ENCODE measurements at regions not wholly inside any gene's neighbourhood (a gene's known extent, or its start where the extent isn't known, plus 50 kb on each side); places are given as distances from the start of the nearest gene placed in this dataset.
"Not testable (repeated sequence)": the region's sequence is repeated elsewhere in the genome, so short reads cannot be mapped to it uniquely, and the experiment has no call there.

- DNase-seq, result no peak
Measured at GRCh38 chr5:157955541-157956172, 96.7 kb upstream of the CLINT1 start.

DNA sequence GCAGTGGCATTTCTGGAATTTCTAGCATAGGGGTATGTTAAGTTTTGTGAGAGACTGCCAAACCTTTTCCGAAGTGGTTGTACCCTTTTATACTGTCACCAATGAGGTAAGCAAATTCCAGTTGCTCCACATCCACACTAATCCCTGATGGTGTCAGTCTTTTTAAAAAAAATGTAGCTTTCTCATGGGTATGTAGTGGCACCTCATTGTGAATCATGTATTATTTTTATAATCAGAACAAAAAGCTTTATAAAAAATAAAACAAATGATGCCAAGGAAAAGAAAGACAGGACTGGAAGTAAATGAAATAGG, 93.4 kb upstream of the CLINT1 start:
- DNase-seq, result no peak

GRCh38 chr5:157951673-157952373, 92.9 kb upstream of the CLINT1 start:
- no peak for DNase-seq

DNA sequence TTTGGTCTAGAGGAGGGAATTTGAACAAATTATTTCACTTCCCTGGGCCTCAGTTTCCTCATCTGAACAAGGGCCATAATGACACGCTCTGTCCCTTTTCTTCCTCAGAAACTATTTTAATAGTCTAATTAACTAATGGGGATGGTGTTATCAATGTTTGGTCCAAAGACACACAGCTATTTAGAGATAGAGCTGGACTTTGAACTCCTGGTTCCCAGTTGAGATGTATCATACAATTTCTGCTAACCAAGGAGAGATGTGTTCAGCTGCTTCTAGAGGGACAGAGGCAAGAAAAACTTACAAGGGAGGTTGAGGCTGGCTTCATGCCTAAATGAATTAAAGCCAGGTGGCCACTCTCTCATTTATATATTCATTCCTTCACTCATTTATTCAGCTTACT, 90.6 kb upstream of the CLINT1 start:
- DNase-seq, result no peak

DNA sequence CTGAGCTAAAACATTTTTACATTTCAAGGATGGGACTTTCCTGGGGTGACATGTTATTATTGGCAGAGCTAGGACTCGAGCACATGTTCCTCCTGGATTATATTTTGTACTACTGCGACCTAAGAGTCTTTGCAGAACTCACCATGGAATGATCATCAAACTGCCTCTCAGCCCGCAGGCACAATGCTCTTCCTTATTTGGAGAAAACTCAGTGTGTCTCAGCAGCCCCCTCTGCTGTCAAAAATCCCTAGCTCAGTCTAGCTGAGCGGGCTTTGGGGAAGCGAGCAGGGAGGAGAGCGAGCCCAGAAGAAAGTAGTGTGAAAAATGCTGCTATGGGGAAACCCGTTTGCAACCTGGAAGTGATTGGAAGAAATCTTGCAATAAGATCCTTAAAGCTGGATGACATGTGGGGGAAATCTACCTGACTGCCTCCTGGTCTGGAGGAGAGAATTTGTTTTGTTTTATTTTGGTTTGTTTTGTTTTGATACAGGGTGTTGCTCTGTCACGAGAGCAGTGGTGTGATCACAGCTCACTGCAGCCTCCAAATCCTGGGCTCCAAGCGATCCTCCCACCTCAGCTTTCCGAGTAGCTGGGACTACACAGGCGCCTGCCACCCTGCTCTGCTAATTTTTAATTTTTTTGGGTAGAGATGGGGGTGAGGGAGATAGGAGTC, 89.9 kb upstream of the CLINT1 start:
- DNase-seq, result peak; percentile 83

GRCh38 chr5:157947156-157947555, 88.2 kb upstream of the CLINT1 start:
- DNase-seq, result no peak

GRCh38 chr5:157945822-157946221, 86.9 kb upstream of the CLINT1 start:
- DNase-seq, result not testable (repeated sequence)

DNA sequence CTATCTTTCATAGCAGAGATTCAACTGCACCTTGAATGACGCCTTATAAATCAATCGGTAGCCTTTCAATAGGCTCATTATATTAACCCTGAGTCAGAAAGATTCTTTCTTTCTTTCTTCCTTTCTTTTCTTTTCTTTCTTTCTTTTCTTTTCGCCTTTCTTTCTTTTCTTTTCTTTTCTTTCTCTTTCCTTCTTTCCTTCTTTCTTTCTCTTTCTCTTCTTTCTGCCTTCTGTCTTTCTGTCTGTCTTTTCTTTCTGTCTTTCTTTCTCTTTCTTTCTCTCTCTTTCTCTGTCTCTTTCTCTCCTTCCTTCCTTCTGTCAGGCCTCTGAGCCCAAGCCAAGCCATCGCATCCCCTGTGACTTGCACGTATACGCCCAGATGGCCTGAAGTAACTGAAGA, 86.0 kb upstream of the CLINT1 start:
- no peak for DNase-seq

DNA sequence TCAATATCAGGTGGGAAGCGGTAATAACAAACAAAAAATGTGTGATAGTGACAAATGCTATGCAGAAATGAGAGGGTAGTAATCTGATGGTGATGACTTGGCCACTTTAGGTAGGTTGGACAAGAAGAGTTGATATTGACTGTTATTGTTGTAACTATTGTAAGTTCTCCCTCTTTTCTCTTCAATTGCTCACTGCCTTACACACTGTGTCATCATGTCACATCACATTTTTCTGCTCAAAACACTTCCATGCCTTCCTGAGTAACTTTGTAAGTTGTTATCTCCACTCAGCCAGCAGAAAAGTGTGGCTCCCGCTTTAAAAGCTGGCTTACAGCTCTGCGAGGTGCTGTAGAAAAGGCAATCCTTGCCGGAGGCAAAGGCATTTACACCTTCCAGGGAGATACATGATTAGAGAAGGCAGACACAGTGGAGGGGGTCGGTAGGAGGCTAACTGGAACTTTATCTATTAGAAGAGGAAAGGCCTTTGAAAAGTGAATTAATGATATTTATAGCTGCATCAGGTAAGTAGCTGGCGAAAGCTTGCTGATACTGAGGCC, 85.2 kb upstream of the CLINT1 start:
- DNase-seq, result no peak

DNA sequence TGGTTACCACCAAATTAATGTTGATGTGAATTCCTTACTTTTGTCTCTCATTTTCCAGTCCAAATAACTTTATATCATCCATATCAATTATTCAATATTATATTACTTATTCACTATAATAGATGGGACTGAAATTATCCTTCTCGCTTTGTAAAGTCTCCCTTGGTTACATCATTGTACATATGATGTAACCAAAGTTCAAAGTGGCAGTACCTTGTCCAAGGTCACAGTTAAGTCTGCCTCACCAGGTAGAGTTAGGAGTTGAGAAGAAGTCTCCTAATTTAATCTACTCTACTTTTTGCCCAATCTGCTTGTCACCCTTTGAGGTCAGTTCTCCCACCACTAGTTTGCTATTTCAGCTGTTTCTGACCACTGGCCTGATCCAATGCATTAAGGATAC, 83.7 kb upstream of the CLINT1 start:
- DNase-seq, result no peak

DNA sequence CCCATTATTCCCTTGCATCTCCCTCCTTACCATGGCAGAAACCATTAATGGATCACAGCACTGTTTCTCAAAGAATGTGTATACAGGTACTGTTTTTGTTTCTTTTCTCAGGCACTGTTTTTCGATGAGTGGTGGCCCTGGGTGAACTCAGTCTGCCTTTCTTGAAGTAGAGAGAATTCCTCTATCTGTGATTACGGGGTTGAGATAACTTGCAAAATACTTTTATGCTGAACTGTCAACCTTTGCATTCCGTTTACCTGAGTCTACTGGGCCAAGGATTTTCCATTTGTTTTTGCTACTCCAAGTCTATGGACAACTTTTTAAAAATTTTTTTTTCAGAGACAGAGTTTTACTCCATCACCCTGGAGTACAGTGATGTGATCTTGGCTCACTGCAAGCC, 82.7 kb upstream of the CLINT1 start:
- no peak for DNase-seq

GRCh38 chr5:157938101-157938500, 79.2 kb upstream of the CLINT1 start:
- not testable (repeated sequence) for DNase-seq

DNA sequence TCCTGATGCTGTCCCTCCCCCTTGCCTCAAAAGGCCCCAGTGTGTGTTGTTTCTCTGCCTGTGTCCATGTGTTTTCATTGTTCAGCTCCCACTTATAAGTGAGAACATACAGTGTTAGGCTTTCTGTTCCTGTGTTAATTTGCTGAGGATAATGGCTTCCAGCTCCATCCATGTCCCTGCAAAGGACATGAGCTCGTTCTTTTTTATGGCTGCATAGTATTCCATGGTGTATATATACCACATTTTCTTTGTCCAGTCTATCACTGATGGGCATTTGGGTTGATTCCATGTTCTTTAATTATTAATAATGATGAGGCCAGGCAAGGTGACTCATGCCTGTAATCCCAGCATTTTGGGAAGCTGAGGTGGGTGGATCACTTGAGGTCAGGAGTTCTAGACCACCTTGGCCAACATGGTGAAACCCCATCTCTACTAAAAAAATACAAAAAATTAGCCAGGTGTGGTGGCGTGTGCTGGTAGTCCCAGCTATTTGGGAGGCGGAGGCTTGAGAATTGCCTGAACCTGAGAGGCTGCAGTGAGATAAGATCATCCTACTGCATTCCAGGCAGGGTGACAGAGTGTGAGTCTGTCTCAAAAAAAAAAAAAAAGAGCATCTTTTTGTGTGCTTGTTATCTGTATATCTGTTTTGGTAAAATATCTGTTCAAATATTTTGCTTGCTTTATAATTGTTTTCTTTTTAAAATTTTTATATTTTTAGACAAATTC, 78.0 kb upstream of the CLINT1 start:
- DNase-seq, result not testable (repeated sequence)

DNA sequence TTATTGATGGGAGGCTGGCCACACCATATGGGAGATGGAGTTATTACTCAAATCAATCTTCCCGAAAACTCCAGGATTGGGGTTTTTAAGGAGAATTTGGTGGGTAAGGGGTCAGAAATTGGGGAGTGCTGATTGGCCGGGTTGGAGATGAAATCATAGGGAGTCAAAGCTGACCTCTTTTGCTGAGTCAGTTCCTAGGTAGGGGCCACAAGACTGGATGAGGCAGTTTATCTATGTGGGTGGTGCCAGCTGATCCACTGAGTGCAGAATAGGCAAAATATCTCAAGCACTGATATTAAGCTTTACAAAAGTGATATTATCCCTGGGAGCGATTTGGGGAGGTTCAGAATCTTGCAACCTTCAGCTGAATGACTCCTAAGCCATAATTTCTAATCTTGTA, 75.7 kb upstream of the CLINT1 start:
- DNase-seq, result no peak

DNA sequence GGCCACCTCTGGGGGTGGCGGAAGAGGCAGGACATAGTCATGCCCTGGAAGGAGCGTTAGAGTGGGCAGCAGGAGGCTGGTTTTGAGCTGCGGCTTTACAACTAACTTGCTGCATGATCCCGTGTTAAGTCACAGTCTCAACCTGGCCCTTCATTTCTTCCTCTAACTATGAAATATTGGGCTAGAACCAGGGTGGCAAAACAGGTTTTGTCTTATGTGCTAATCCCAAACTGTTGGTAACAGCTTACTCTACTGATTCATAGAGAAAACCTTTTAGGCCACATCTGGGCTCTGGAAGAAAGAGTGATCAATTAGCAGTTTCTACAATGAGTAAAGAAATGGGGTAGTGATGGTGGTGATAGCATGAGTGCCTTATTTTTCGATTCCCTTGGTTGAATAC, 74.1 kb upstream of the CLINT1 start:
- DNase-seq, result no peak

DNA sequence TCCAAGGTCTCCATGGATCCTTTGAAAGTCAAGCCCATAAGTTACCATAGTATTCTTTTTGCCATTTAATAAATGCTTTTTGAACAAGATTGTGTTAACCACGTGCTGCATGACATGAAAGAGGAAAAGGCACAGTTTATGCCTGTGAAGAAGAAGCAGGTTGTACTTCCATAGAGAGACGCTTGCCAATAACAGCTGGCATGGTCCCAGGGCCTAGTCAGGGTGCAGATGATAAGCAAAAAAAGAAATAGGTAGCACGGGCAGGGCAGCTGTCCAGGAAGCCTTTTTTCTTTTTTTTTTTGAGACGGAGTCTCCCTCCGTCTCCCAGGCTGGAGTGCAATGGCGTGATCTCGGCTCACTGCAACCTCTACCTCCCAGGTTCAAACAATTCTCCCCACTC, 71.8 kb upstream of the CLINT1 start:
- no peak for DNase-seq

GRCh38 chr5:157926977-157927376, 68.0 kb upstream of the CLINT1 start:
- no peak for DNase-seq

DNA sequence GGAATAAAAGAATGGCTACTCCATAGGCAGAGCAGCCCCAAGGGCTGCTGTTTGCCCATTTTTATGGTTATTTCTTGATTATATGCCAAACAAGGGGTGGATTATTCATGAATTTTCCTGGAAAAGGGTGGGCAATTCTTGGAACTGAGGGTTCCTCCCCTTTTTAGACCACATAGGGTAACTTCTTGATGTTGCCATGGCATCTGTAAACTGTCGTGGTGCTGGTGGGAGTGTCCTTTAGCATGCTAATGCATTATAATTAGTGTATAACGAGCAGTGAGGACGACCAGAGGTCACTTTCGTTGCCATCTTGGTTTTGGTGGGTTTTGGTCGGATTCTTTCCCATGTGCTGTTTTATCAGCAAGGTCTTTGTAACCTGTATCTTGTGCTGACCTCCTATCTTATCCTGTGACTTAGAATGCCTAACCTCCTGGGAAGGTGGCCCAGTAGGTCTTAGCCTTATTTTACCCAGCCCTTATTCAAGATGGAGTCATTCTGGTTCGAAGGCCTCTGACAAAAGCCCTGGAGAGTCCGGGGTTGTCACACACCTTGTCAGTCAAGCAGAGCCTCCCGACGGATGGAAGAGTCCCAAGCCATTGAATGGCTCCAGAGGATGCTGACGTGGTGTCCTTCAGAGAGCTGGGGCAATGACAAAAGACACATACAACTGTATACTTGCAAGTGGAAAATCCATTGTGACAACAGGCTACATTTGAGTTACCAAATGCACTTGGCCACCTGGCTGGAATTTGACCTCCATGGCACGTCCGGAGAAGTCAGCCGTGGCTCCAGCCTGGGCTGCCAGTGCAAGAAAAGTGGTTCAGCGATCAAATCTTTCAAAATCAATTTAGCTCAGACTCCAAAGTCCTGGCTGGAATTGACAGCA, 67.1 kb upstream of the CLINT1 start:
- no peak for DNase-seq

GRCh38 chr5:157924931-157925729, 66.2 kb upstream of the CLINT1 start:
- no peak for DNase-seq

- DNase-seq, result no peak
Measured at GRCh38 chr5:157924490-157924889, 65.5 kb upstream of the CLINT1 start.

DNA sequence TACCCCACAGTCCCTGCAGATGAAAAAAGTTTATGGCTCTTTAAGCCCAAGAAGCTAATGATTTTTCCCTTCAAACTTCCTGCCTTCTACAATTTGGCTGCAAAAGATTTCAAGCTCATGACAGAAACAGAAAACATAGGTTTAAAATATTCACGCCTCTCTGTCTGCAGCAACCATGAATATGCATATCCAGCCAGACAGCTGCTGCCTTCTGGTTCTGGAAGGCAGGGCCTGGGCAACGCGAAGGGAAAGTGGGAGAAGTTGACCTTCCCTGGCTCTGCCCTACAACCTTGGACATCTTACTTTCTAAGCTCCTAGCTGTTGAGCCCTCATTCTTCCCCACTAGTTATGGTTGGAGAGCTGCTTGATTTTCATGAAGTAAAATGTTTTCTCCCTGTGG, 64.8 kb upstream of the CLINT1 start:
- DNase-seq, result no peak

DNA sequence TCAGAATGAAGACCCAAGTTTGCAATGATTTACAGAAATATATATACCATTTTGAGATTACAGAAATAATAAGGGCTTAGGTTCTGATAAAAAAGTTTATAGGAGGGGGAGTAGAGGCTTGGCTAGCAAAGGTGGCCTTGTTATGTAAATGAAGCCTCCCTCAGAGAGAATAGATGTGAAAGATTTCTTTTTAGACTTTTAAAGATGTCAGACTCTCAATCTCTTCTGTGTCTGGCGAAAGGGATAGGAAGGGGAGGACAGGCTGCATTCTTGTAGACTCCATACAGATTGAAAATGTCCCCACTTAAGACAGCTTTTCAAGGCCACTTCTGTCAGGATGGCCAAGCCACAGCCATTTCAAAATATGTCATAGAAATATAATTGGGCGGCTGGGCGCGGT, 63.1 kb upstream of the CLINT1 start:
- no peak for DNase-seq
